Fibroblast of lung (primary cell): ENCODE measurements at regions not wholly inside any gene's neighbourhood (a gene's known extent, or its start where the extent isn't known, plus 50 kb on each side); places are given as distances from the start of the nearest gene placed in this dataset.

Experiments
- DNase-seq, 2 donors: peaks; one replicate each; pipeline versions ENCODE4 v3.0.0 to v3.0.0-alpha.2; 2010; ENCODE audit warnings: low read depth in 2 of 2
- H2AFZ ChIP-seq: 2 replicates; pipeline ENCODE4 v1.5.1; 2012; ENCODE audit warnings: low read length, control low read depth, inconsistent platforms
- H3K27ac ChIP-seq: 2 replicates; pipeline ENCODE4 v1.5.1; 2011; ENCODE audit warnings: low read length, control low read depth; ENCODE audit not compliant: insufficient read depth
- H3K27me3 ChIP-seq: 2 replicates; pipeline ENCODE4 v1.5.1; 2011; ENCODE audit warnings: mild to moderate bottlenecking, low read length; ENCODE audit not compliant: control insufficient read depth, insufficient read depth
- H3K36me3 ChIP-seq: 2 replicates; pipeline ENCODE4 v1.5.1; 2011; ENCODE audit warnings: low read length; ENCODE audit not compliant: control insufficient read depth, insufficient read depth
- H3K4me1 ChIP-seq: 2 replicates; pipeline ENCODE4 v1.5.1; 2011; ENCODE audit warnings: low read length; ENCODE audit not compliant: control insufficient read depth, insufficient read depth; ENCODE audit errors: extremely low read depth
- H3K4me2 ChIP-seq: 2 replicates; pipeline ENCODE4 v1.5.1; 2011; ENCODE audit warnings: low read length, control low read depth; ENCODE audit not compliant: insufficient read depth; ENCODE audit errors: extremely low read depth
- H3K4me3 ChIP-seq, 4 experiments: fragments of 200-600 bp in 1 of 4; sonication (generic) in 1 of 4; replicated peaks in 1 of 4; 2 replicates each; pipeline ENCODE4 v1.5.1; 2011 to 2016; ENCODE audit warnings: low read length in 4 of 4, low read depth in 3 of 4, mild to moderate bottlenecking in 3 of 4, control low read depth in 2 of 4, inconsistent platforms in 1 of 4, mixed read lengths in 1 of 4; ENCODE audit not compliant: insufficient read depth in 1 of 4; ENCODE audit errors: control extremely low read depth in 1 of 4
- H3K79me2 ChIP-seq: 2 replicates; pipeline ENCODE4 v1.5.1; 2012; ENCODE audit warnings: mild to moderate bottlenecking, low read length, inconsistent platforms; ENCODE audit not compliant: control insufficient read depth, insufficient read depth
- H3K9ac ChIP-seq: 2 replicates; pipeline ENCODE4 v1.5.1; 2011; ENCODE audit warnings: mild to moderate bottlenecking, low read length, control low read depth; ENCODE audit not compliant: insufficient read depth
- H3K9me3 ChIP-seq: 2 replicates; pipeline ENCODE4 v1.5.1; 2012; ENCODE audit warnings: low read depth, low read length; ENCODE audit not compliant: control insufficient read depth, insufficient read depth
- H4K20me1 ChIP-seq: 2 replicates; pipeline ENCODE4 v1.5.1; 2011; ENCODE audit warnings: low read length; ENCODE audit not compliant: control insufficient read depth, insufficient read depth; ENCODE audit errors: extremely low read depth
- CTCF ChIP-seq, 2 donors: IDR thresholded peaks in 1 of 2; conservative IDR thresholded peaks in 1 of 2; 1 replicate in 1 of 2; 2 replicates in 1 of 2; pipeline ENCODE4 v1.5.1; 2011 to 2012; ENCODE audit warnings: low read length in 2 of 2, control low read depth in 1 of 2, inconsistent platforms in 1 of 2, low read depth in 1 of 2, mild to moderate bottlenecking in 1 of 2
- EZH2 ChIP-seq: IDR thresholded peaks from 2 replicates; pipeline ENCODE4 v1.5.1; 2012; ENCODE audit warnings: low read length, control low read depth, mild to moderate bottlenecking; ENCODE audit errors: missing control alignments

DNA sequence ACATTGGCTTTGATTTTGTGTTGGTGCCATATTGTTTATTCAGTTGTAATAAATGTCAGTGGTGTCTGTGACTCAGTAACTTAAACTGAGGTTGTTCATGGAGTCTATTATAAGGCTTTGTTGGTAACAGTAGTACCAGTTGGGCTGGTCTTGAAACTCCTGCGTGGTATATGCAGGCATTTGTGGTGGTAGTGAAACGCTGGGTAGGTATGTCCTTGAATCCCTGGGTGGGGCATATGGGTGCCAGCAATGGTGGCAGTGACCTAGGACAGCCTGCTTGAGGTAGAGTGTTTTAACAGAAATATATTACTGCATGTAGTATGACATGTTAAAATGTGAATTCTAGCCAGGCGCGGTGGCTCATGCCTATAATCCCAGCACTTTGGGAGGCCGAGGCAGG lies 1058.5 kb upstream of the SEMA6A start:
- no peak overlapping the region for H2AFZ ChIP-seq
- H3K4me3 ChIP-seq: no peak overlapping the region
- H3K79me2 ChIP-seq: no peaks in the 10 kb centered on the region
- H3K9ac ChIP-seq: no peak overlapping the region
- TF ChIP-seq EZH2 (no peak), CTCF (conservative IDR thresholded peaks at IDR 0.05 in 1 of 2, IDR thresholded peaks at IDR 0.05 in 1 of 2; ENCODE audit: low read depth in 1 of 2, low read length in 2 of 2) (no peak)
- no peaks in the 10 kb centered on the region for H3K9me3 ChIP-seq
- no peaks in the 10 kb centered on the region for H4K20me1 ChIP-seq
- H3K27me3 ChIP-seq: no peaks in the 10 kb centered on the region
- DNase-seq: no peak
- no peak overlapping the region for H3K4me2 ChIP-seq
- H3K27ac ChIP-seq: no peak overlapping the region
- no peaks in the 10 kb centered on the region for H3K36me3 ChIP-seq
- no peaks in the 10 kb centered on the region for H3K4me1 ChIP-seq

DNA sequence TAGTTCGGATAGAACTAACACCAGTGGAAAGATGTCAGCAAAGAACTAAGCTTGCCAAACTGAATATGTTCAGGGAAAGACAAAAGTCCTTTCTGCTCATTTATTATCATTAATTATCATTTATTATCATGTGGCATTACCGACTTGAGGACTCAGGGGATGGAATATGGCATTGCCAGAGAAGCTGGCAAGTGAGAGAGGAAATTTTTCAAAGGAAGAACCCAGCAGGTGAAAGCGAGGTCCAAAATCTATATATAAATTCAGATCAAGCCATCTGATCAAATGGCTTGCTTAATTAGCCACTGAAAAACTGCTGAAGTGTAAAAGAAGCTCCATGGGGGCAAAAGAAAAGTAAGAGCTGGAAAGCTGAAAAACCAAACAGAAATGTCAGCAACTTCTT lies 1049.6 kb upstream of the SEMA6A start:
- Histone ChIP-seq H3K27ac (no peak overlapping the region), H2AFZ (no peak overlapping the region), H3K9ac (no peak overlapping the region), H3K36me3 (no peaks in the 10 kb centered on the region), H3K79me2 (no peaks in the 10 kb centered on the region), H3K4me1 (no peaks in the 10 kb centered on the region), H3K4me3 (no peak overlapping the region), H3K4me2 (no peak overlapping the region), H4K20me1 (no peaks in the 10 kb centered on the region), H3K9me3 (no peaks in the 10 kb centered on the region), H3K27me3 (no peaks in the 10 kb centered on the region)
- TF ChIP-seq CTCF (conservative IDR thresholded peaks at IDR 0.05 in 1 of 2, IDR thresholded peaks at IDR 0.05 in 1 of 2; ENCODE audit: low read depth in 1 of 2, low read length in 2 of 2) (no peak), EZH2 (no peak)
- no peak for DNase-seq

DNA sequence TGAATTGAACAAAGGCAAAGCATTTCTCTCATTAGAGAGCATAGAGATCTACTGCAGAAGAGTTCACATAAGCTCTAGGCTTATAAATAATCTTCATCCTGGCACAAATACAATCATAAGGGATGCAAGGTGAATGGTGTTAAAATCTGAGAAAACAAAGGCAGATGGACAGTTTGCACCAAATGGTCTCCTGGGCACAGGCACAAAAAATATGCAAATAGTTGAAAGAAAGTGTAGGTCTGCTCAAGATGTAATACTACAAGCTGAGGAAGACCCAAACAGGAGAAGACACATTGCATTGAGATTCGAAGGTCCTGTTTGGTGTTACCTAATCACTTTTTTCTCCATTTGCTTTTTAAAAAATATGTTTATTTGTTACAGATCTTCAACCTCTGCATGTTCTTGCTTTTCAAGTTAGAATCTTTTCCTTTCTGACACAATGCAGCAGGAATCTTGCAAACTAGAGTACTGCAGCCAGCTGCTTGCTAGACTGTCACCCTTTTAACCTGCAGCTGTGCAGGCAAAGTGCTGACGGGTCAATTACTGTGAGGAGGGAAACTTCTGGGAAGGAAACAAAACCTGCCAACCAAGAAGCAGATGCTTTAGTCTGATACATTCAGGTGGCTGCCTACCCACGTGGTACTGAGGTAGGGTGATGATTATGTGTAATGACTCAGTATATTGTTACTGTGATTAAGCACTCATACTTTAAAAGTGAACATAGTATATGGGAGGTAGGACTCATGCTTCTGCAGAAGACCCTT lies 1048.6 kb upstream of the SEMA6A start:
- Histone ChIP-seq H2AFZ (no peak overlapping the region), H3K27me3 (no peaks in the 10 kb centered on the region), H3K9ac (no peak overlapping the region), H3K4me3 (no peak overlapping the region), H4K20me1 (no peaks in the 10 kb centered on the region), H3K79me2 (no peaks in the 10 kb centered on the region), H3K36me3 (no peaks in the 10 kb centered on the region), H3K27ac (no peak overlapping the region), H3K4me2 (no peak overlapping the region), H3K4me1 (no peaks in the 10 kb centered on the region), H3K9me3 (no peaks in the 10 kb centered on the region)
- peak in 1 of 2 donors; percentile 25 for DNase-seq
- no peak for TF ChIP-seq CTCF (conservative IDR thresholded peaks at IDR 0.05 in 1 of 2, IDR thresholded peaks at IDR 0.05 in 1 of 2; ENCODE audit: low read depth in 1 of 2, low read length in 2 of 2)
- no peak for TF ChIP-seq EZH2
